ENCODE measurements at regions not wholly inside any gene's neighbourhood (a gene's known extent, or its start where the extent isn't known, plus 50 kb on each side); places are given as distances from the start of the nearest gene placed in this dataset.

GRCh38 chr13:82291852-82292251 lies 1590.4 kb downstream of the SLITRK1 start:
- 74 to 84% (median 81%) methylated on average over 3 of the region's 3 CpGs for whole genome bisulfite sequencing, 3 donors
- intact Hi-C loops (cut with DNase I): no loop called here
- no peaks in the 10 kb centered on the region for H3K36me3 ChIP-seq (ENCODE audit: insufficient read depth in 1 of 2, low read depth in 1 of 2)
- no peak overlapping the region for H3K4me3 ChIP-seq
- no peak for DNase-seq
- TF ChIP-seq, protein P1, sequence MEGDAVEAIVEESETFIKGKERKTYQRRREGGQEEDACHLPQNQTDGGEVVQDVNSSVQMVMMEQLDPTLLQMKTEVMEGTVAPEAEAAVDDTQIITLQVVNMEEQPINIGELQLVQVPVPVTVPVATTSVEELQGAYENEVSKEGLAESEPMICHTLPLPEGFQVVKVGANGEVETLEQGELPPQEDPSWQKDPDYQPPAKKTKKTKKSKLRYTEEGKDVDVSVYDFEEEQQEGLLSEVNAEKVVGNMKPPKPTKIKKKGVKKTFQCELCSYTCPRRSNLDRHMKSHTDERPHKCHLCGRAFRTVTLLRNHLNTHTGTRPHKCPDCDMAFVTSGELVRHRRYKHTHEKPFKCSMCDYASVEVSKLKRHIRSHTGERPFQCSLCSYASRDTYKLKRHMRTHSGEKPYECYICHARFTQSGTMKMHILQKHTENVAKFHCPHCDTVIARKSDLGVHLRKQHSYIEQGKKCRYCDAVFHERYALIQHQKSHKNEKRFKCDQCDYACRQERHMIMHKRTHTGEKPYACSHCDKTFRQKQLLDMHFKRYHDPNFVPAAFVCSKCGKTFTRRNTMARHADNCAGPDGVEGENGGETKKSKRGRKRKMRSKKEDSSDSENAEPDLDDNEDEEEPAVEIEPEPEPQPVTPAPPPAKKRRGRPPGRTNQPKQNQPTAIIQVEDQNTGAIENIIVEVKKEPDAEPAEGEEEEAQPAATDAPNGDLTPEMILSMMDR (IDR thresholded peaks at IDR 0.05): no peak
- H3K27ac ChIP-seq: no peak overlapping the region
- peaks cover 0 to 2% (median 0%) of the 10 kb centered on the region in 3 donors for H3K27me3 ChIP-seq (ENCODE audit: insufficient read depth in 3 of 3, low read length in 2 of 3)
- no peaks in the 10 kb centered on the region for H3K4me1 ChIP-seq
- H3K9me3 ChIP-seq: no peaks in the 10 kb centered on the region
- ATAC-seq: no peak

GRCh38 chr13:82275644-82276043 lies 1606.6 kb downstream of the SLITRK1 start:
- intact Hi-C loops (cut with DNase I): no loop called here
- no peaks in the 10 kb centered on the region for H3K36me3 ChIP-seq (ENCODE audit: insufficient read depth in 1 of 2, low read depth in 1 of 2)
- H3K27me3 ChIP-seq (ENCODE audit: insufficient read depth in 3 of 3, low read length in 2 of 3): no peaks in the 10 kb centered on the region
- H3K4me1 ChIP-seq: no peaks in the 10 kb centered on the region
- DNase-seq (no peak), ATAC-seq (no peak)
- H3K4me3 ChIP-seq: no peak overlapping the region
- H3K27ac ChIP-seq: no peak overlapping the region
- 88 to 89% (median 88%) methylated on average over 6 of the region's 6 CpGs for WGBS, 3 donors
- TF ChIP-seq, protein P1 (IDR thresholded peaks at IDR 0.05): no peak
- H3K9me3 ChIP-seq: no peaks in the 10 kb centered on the region

- DNase-seq: no peak
- no peak for ATAC-seq
- no peak overlapping the region for H3K27ac ChIP-seq
- WGBS, 3 donors: 93 to 95% (median 94%) methylated on average over 13 of the region's 13 CpGs
- no peak overlapping the region for H3K4me3 ChIP-seq
- H3K27me3 ChIP-seq (ENCODE audit: insufficient read depth in 3 of 3, low read length in 2 of 3): no peaks in the 10 kb centered on the region
- no peaks in the 10 kb centered on the region for H3K9me3 ChIP-seq
- no peaks in the 10 kb centered on the region for H3K4me1 ChIP-seq
- TF ChIP-seq, protein P1 (IDR thresholded peaks at IDR 0.05): no peak
- no peaks in the 10 kb centered on the region for H3K36me3 ChIP-seq (ENCODE audit: insufficient read depth in 1 of 2, low read depth in 1 of 2)
- intact Hi-C loops (cut with DNase I): no loop called here
Observed at GRCh38 chr13:82259284-82259683, 1623.0 kb downstream of the SLITRK1 start.

DNA sequence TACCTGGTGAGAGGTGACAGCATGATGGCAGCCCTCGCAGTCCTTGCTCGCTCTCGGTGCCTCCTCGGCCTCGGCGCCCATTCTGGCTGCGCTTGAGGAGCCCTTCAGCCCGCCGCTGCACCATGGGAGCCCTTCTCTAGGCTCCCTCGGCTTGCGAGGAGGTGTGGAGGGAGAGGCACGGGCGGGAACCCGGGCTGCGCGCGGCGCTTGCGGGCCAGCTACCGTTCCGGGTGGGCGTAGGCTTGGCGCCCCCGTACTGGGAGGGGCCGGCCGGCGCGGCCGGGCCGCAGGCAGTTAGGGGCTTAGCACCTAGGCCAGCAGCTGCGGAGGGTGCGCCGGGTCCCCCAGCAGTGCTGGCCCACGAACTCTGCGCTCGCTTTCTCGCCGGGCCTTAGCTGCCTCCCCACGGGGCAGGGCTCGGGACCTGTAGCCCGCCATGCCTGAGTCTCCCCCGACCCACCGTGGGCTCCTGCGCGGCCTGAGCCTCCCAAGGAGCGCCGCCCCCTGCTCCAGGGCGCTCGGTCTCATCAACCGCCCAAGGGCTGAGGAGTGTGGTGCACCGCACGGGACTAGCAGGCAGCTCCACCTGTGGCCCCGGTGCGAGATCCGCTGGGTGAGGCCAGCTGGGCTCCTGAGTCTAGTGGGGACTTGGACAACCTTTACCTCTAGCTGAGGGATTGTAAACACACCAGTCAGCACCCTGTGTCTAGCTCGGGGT lies 1624.3 kb downstream of the SLITRK1 start:
- TF ChIP-seq, protein P1 (IDR thresholded peaks at IDR 0.05): no peak
- H3K27me3 ChIP-seq (ENCODE audit: insufficient read depth in 3 of 3, low read length in 2 of 3): no peaks in the 10 kb centered on the region
- 93 to 95% (median 93%) methylated on average over 46 to 56 of the region's 56 CpGs for WGBS, 3 donors
- no peaks in the 10 kb centered on the region for H3K9me3 ChIP-seq
- H3K4me1 ChIP-seq: no peaks in the 10 kb centered on the region
- no peaks in the 10 kb centered on the region for H3K36me3 ChIP-seq (ENCODE audit: insufficient read depth in 1 of 2, low read depth in 1 of 2)
- DNase-seq (no peak), ATAC-seq (no peak)
- intact Hi-C loops (cut with DNase I): no loop called here
- no peak overlapping the region for H3K4me3 ChIP-seq
- H3K27ac ChIP-seq: no peak overlapping the region

DNA sequence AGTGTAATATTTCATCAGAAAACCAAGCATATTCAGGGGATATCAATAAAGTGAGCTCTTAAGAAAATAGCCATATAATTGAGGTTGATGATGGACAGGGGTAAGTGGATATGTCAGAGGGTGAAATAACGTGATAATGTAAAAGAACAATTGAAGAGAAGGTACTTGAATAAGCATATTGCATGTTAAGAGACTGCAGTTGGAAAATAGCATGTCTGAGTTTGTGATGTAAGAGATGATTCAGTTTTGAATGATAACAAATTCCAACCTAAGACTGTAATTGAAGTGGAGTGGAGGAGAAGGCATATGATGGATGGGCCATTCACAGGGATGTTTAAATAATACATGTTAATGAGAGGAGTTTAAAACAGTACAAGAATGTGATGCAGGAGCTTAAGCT lies 1633.5 kb downstream of the SLITRK1 start:
- no peaks in the 10 kb centered on the region for H3K9me3 ChIP-seq
- H3K36me3 ChIP-seq (ENCODE audit: insufficient read depth in 1 of 2, low read depth in 1 of 2): no peaks in the 10 kb centered on the region
- H3K27ac ChIP-seq: no peak overlapping the region
- TF ChIP-seq, protein P1 (IDR thresholded peaks at IDR 0.05): no peak
- 61 to 65% (median 64%) methylated on average over 1 of the region's 1 CpG for WGBS, 3 donors
- H3K27me3 ChIP-seq (ENCODE audit: insufficient read depth in 3 of 3, low read length in 2 of 3): no peaks in the 10 kb centered on the region
- H3K4me3 ChIP-seq: no peak overlapping the region
- no peak for DNase-seq
- no peak for ATAC-seq
- H3K4me1 ChIP-seq: no peaks in the 10 kb centered on the region
- intact Hi-C loops (cut with DNase I): no loop called here
